SK-N-SH (cell line): ENCODE measurements at regions not wholly inside any gene's neighbourhood (a gene's known extent, or its start where the extent isn't known, plus 50 kb on each side); places are given as distances from the start of the nearest gene placed in this dataset.

Experiments
- SMC3 ChIP-seq: IDR thresholded peaks from 2 replicates; pipeline ENCODE4 v1.6.1; 2012; ENCODE audit warnings: low read depth, low read length, improper control_type of control experiment
- YY1 ChIP-seq: IDR thresholded peaks from 2 replicates; pipeline ENCODE4 v1.4.0; 2012; ENCODE audit warnings: low read depth, mild to moderate bottlenecking
- TF ChIP-seq, protein P1 (sequence below): fragments of 150-350 bp; IDR thresholded peaks from 2 replicates; pipeline ENCODE4 v1.6.1; 2016; ENCODE audit warnings: mild to moderate bottlenecking, low read depth, low read length
- TF ChIP-seq, protein P2 (sequence below): fragments of 200-600 bp; sonication (generic); IDR thresholded peaks from 2 replicates; pipeline ENCODE4 v1.6.1; 2017; ENCODE audit warnings: antibody characterized with exemption, mild to moderate bottlenecking, moderate library complexity

DNA sequence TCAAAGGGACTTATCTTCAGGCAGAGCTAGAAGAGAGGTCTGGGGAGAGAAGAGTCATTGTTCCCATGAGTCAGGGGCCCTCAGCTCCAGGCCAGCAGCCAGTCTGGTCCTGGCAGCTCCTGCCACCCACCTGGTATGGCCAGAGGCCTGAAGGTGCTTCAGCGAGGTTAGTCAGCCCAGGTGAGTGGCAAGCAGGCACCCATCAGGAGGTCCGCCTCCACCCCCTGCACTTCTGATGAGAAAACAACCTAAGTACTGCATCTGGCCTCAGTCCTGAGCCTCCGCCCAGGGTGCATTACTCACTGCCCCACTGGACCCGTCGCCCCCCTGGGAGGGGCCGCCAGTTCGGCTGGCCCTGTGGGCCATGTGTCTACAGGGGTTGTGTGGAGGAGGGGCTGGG lies 130.2 kb downstream of the INHBB start:
- TF ChIP-seq, protein P1, sequence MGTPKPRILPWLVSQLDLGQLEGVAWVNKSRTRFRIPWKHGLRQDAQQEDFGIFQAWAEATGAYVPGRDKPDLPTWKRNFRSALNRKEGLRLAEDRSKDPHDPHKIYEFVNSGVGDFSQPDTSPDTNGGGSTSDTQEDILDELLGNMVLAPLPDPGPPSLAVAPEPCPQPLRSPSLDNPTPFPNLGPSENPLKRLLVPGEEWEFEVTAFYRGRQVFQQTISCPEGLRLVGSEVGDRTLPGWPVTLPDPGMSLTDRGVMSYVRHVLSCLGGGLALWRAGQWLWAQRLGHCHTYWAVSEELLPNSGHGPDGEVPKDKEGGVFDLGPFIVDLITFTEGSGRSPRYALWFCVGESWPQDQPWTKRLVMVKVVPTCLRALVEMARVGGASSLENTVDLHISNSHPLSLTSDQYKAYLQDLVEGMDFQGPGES = no peak
- TF ChIP-seq SMC3 = no peak
- TF ChIP-seq YY1 = no peak
- TF ChIP-seq, protein P2, sequence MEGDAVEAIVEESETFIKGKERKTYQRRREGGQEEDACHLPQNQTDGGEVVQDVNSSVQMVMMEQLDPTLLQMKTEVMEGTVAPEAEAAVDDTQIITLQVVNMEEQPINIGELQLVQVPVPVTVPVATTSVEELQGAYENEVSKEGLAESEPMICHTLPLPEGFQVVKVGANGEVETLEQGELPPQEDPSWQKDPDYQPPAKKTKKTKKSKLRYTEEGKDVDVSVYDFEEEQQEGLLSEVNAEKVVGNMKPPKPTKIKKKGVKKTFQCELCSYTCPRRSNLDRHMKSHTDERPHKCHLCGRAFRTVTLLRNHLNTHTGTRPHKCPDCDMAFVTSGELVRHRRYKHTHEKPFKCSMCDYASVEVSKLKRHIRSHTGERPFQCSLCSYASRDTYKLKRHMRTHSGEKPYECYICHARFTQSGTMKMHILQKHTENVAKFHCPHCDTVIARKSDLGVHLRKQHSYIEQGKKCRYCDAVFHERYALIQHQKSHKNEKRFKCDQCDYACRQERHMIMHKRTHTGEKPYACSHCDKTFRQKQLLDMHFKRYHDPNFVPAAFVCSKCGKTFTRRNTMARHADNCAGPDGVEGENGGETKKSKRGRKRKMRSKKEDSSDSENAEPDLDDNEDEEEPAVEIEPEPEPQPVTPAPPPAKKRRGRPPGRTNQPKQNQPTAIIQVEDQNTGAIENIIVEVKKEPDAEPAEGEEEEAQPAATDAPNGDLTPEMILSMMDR = no peak
